Keratinocyte (primary cell): ENCODE measurements at regions not wholly inside any gene's neighbourhood (a gene's known extent, or its start where the extent isn't known, plus 50 kb on each side); places are given as distances from the start of the nearest gene placed in this dataset.

Experiments used
- DNase-seq: peaks from one replicate; pipeline ENCODE4 v3.0.0-alpha.2; 2011; ENCODE audit warnings: low read depth, missing footprints, low spot score
- FAIRE-seq: peaks from 2 replicates; lab custom pipeline; 2011; peaks lifted over from hg19 to GRCh38; lab: Jason Lieb, UNC
- H2AFZ ChIP-seq: 2 replicates; pipeline ENCODE4 v1.6.0; 2012; ENCODE audit warnings: low read length, control low read depth, inconsistent platforms; ENCODE audit not compliant: control insufficient read depth
- H3K27ac ChIP-seq: 2 replicates; pipeline ENCODE4 v1.5.1; 2011; ENCODE audit warnings: low read length; ENCODE audit not compliant: control insufficient read depth, insufficient read depth
- H3K27me3 ChIP-seq: 3 replicates; pipeline ENCODE4 v1.6.0; 2011; ENCODE audit warnings: low read length; ENCODE audit not compliant: control insufficient read depth, insufficient read depth; ENCODE audit errors: extremely low read depth
- H3K36me3 ChIP-seq, 2 experiments: 2 replicates in 1 of 2; 3 replicates in 1 of 2; pipeline ENCODE4 v1.5.1; 2011; ENCODE audit warnings: low read length in 2 of 2, mild to moderate bottlenecking in 1 of 2; ENCODE audit not compliant: control insufficient read depth in 2 of 2, insufficient read depth in 2 of 2; ENCODE audit errors: extremely low read depth in 1 of 2
- H3K4me1 ChIP-seq: 3 replicates; pipeline ENCODE4 v1.5.1; 2011; ENCODE audit warnings: low read length; ENCODE audit not compliant: control insufficient read depth, insufficient read depth; ENCODE audit errors: extremely low read depth
- H3K4me2 ChIP-seq: 3 replicates; pipeline ENCODE4 v1.6.0; 2011; ENCODE audit warnings: low read depth, low read length; ENCODE audit not compliant: control insufficient read depth, insufficient read depth; ENCODE audit errors: extremely low read depth
- H3K4me3 ChIP-seq, 3 experiments: fragments of 200-600 bp in 1 of 3; sonication (generic) in 1 of 3; 2 replicates in 2 of 3; 3 replicates in 1 of 3; pipeline ENCODE4 v1.5.1; 2011 to 2016; ENCODE audit warnings: low read length in 3 of 3, mild to moderate bottlenecking in 3 of 3, control low read depth in 2 of 3, inconsistent platforms in 1 of 3, low read depth in 1 of 3, mixed read lengths in 1 of 3, mixed run types in 1 of 3, moderate library complexity in 1 of 3; ENCODE audit not compliant: control insufficient read depth in 2 of 3, insufficient read depth in 2 of 3; ENCODE audit errors: extremely low read depth in 1 of 3
- H3K79me2 ChIP-seq: 2 replicates; pipeline ENCODE4 v1.6.0; 2012; ENCODE audit warnings: low read length; ENCODE audit not compliant: control insufficient read depth, insufficient read depth
- H3K9ac ChIP-seq: 3 replicates; pipeline ENCODE4 v1.6.0; 2011; ENCODE audit warnings: low read length; ENCODE audit not compliant: control insufficient read depth, insufficient read depth; ENCODE audit errors: extremely low read depth
- H3K9me1 ChIP-seq: 3 replicates; pipeline ENCODE4 v1.6.0; 2011; ENCODE audit warnings: low read length; ENCODE audit not compliant: control insufficient read depth, insufficient read depth; ENCODE audit errors: extremely low read depth
- H3K9me3 ChIP-seq: 2 replicates; pipeline ENCODE4 v1.5.1; 2012; ENCODE audit warnings: low read depth, low read length; ENCODE audit not compliant: control insufficient read depth
- H4K20me1 ChIP-seq: 3 replicates; pipeline ENCODE4 v1.6.0; 2011; ENCODE audit warnings: low read length; ENCODE audit not compliant: control insufficient read depth, insufficient read depth; ENCODE audit errors: extremely low read depth
- CTCF ChIP-seq, 3 experiments: IDR thresholded peaks in 1 of 3; conservative IDR thresholded peaks in 1 of 3; optimal IDR thresholded peaks in 1 of 3; 2 replicates in 2 of 3; 3 replicates in 1 of 3; pipeline versions ENCODE3 to v1.5.1; 2011; ENCODE audit warnings: low read length in 3 of 3, mild to moderate bottlenecking in 3 of 3, moderate library complexity in 2 of 3, control low read depth in 1 of 3, inconsistent platforms in 1 of 3; ENCODE audit not compliant: insufficient read depth in 2 of 3; ENCODE audit errors: extremely low read depth in 1 of 3
- EZH2 ChIP-seq: IDR thresholded peaks from one replicate; pipeline ENCODE4 v1.6.1; 2012; ENCODE audit warnings: inconsistent platforms, mild to moderate bottlenecking, low read length, moderate library complexity
- dilution Hi-C: fragments of 300-500 bp; cut with MboI; formaldehyde crosslinking; loops from one replicate; pipeline ENCODE4 v1.7.0; 2020; ENCODE audit warnings: low sequenced_read_pairs; ENCODE audit not compliant: extremely low pct_ligation_motif_present

- dilution Hi-C loops, result no loop called here
- Histone ChIP-seq H3K27me3 (peaks cover 8% of the 10 kb centered on the region), H3K9ac (no peak overlapping the region), H3K79me2 (no peaks in the 10 kb centered on the region), H3K4me2 (no peak overlapping the region), H3K9me1 (no peaks in the 10 kb centered on the region), H4K20me1 (no peaks in the 10 kb centered on the region), H2AFZ (no peak overlapping the region), H3K4me3 (no peak overlapping the region), H3K36me3 (no peaks in the 10 kb centered on the region), H3K27ac (no peak overlapping the region), H3K4me1 (peaks cover 1% of the 10 kb centered on the region), H3K9me3 (no peaks in the 10 kb centered on the region)
- FAIRE-seq (no peak), DNase-seq (no peak)
- TF ChIP-seq CTCF (optimal IDR thresholded peaks at IDR 0.05 in 1 of 3, IDR thresholded peaks at IDR 0.05 in 1 of 3, conservative IDR thresholded peaks at IDR 0.05 in 1 of 3; ENCODE audit: extremely low read depth in 1 of 3, insufficient read depth in 2 of 3, low read length in 3 of 3) (no peak), EZH2 (no peak)
Observed at GRCh38 chr4:108351791-108352190, 183.1 kb upstream of the LEF1 start.

- Histone ChIP-seq H3K27ac (no peak overlapping the region), H3K4me1 (peaks cover 9% of the 10 kb centered on the region), H3K79me2 (no peaks in the 10 kb centered on the region), H3K9me3 (no peaks in the 10 kb centered on the region), H3K36me3 (no peaks in the 10 kb centered on the region), H3K9me1 (no peaks in the 10 kb centered on the region), H2AFZ (no peak overlapping the region), H3K4me2 (no peak overlapping the region), H4K20me1 (no peaks in the 10 kb centered on the region), H3K9ac (no peak overlapping the region), H3K4me3 (no peak overlapping the region), H3K27me3 (peaks cover 8% of the 10 kb centered on the region)
- peak; percentile 39 for FAIRE-seq
- TF ChIP-seq EZH2 (no peak), CTCF (optimal IDR thresholded peaks at IDR 0.05 in 1 of 3, IDR thresholded peaks at IDR 0.05 in 1 of 3, conservative IDR thresholded peaks at IDR 0.05 in 1 of 3; ENCODE audit: extremely low read depth in 1 of 3, insufficient read depth in 2 of 3, low read length in 3 of 3) (no peak)
- dilution Hi-C loops, result no loop called here
- no peak for DNase-seq
Observed at GRCh38 chr4:108350332-108350731, 181.6 kb upstream of the LEF1 start.
